ENCODE measurements at regions not wholly inside any gene's neighbourhood (a gene's known extent, or its start where the extent isn't known, plus 50 kb on each side); places are given as distances from the start of the nearest gene placed in this dataset.

GRCh38 chr3:117519776-117520175 is 810.2 kb downstream of the TUSC7 start:
- no peak for DNase-seq (ENCODE audit: low read depth)

GRCh38 chr3:117520582-117520981 is 811.0 kb downstream of the TUSC7 start:
- no peak for DNase-seq (ENCODE audit: low read depth)

GRCh38 chr3:117523418-117523817 is 813.8 kb downstream of the TUSC7 start:
- DNase-seq (ENCODE audit: low read depth): no peak

GRCh38 chr3:117524890-117525289 is 815.3 kb downstream of the TUSC7 start:
- DNase-seq (ENCODE audit: low read depth): peak; percentile 27

- DNase-seq (ENCODE audit: low read depth): peak; percentile 36
Measured at GRCh38 chr3:117526470-117527079, 817.0 kb downstream of the TUSC7 start.

GRCh38 chr3:117527346-117527745 is 817.8 kb downstream of the TUSC7 start:
- no peak for DNase-seq (ENCODE audit: low read depth)

GRCh38 chr3:117528688-117529087 is 819.1 kb downstream of the TUSC7 start:
- no peak for DNase-seq (ENCODE audit: low read depth)

- no peak for DNase-seq (ENCODE audit: low read depth)
Measured at GRCh38 chr3:117531078-117531767, 821.6 kb downstream of the TUSC7 start.

GRCh38 chr3:117532268-117532667 is 822.7 kb downstream of the TUSC7 start:
- DNase-seq (ENCODE audit: low read depth): no peak

- DNase-seq (ENCODE audit: low read depth): no peak
Measured at GRCh38 chr3:117534138-117534537, 824.6 kb downstream of the TUSC7 start.

- no peak for DNase-seq (ENCODE audit: low read depth)
Measured at GRCh38 chr3:117536006-117536405, 826.4 kb downstream of the TUSC7 start.

GRCh38 chr3:117537949-117538348 is 828.4 kb downstream of the TUSC7 start:
- no peak for DNase-seq (ENCODE audit: low read depth)

- no peak for DNase-seq (ENCODE audit: low read depth)
Measured at GRCh38 chr3:117539729-117540128, 830.1 kb downstream of the TUSC7 start.

GRCh38 chr3:117540597-117540996 is 831.0 kb downstream of the TUSC7 start:
- DNase-seq (ENCODE audit: low read depth): no peak

GRCh38 chr3:117541721-117542120 is 832.1 kb downstream of the TUSC7 start:
- no peak for DNase-seq (ENCODE audit: low read depth)

GRCh38 chr3:117543521-117543920 is 833.9 kb downstream of the TUSC7 start:
- DNase-seq (ENCODE audit: low read depth): no peak

GRCh38 chr3:117545484-117545883 is 835.9 kb downstream of the TUSC7 start:
- no peak for DNase-seq (ENCODE audit: low read depth)

GRCh38 chr3:117547956-117548550 is 838.5 kb downstream of the TUSC7 start:
- peak; percentile 89 for DNase-seq (ENCODE audit: low read depth)

- no peak for DNase-seq (ENCODE audit: low read depth)
Measured at GRCh38 chr3:117548600-117548999, 839.0 kb downstream of the TUSC7 start.

- no peak for DNase-seq (ENCODE audit: low read depth)
Measured at GRCh38 chr3:117549716-117550115, 840.1 kb downstream of the TUSC7 start.

GRCh38 chr3:117550766-117551165 is 841.2 kb downstream of the TUSC7 start:
- no peak for DNase-seq (ENCODE audit: low read depth)

- DNase-seq (ENCODE audit: low read depth): peak; percentile 46
Measured at GRCh38 chr3:117553461-117553860, 843.9 kb downstream of the TUSC7 start.

- DNase-seq (ENCODE audit: low read depth): no peak
Measured at GRCh38 chr3:117556646-117557407, 847.2 kb downstream of the TUSC7 start.
